GM12878 (cell line): ENCODE measurements at regions not wholly inside any gene's neighbourhood (a gene's known extent, or its start where the extent isn't known, plus 50 kb on each side); places are given as distances from the start of the nearest gene placed in this dataset.

Experiments used
- ATAC-seq: fragments of 200-7000 bp; cut with Tn5 transposase; 3 replicates; pipeline ENCODE4 v1.9.1; 2020; ENCODE audit warnings: mild to moderate bottlenecking, moderate library complexity
- BruUV-seq: library from RNA; stranded (reverse); fragments of 400-500 nt; replicated peaks from 2 replicates; lab custom pipeline; 2021; lab: Mats Ljungman, UMichigan
- CTCF ChIA-PET: fragments of 300-600 bp; sonication (Branson Sonifier 250); formaldehyde crosslinking; extraction: SDS; loops from one replicate; lab custom pipeline; 2021; ENCODE audit warnings: inconsistent platforms; lab: Yijun Ruan, JAX
- POLR2A ChIA-PET: fragments of 350-600 bp; formaldehyde crosslinking; extraction: SDS; loops from one replicate; lab custom pipeline; 2021; ENCODE audit warnings: inconsistent platforms; lab: Charles Lee
- RAD21 ChIA-PET: fragments of 300-600 bp; sonication (Branson Sonifier 250); formaldehyde crosslinking; loops from one replicate; lab custom pipeline; 2023; ENCODE audit warnings: antibody characterized with exemption; ENCODE audit not compliant: unreplicated experiment; lab: Charles Lee
- SMC1A ChIA-PET: fragments of 300-600 bp; sonication (Branson Sonifier 250); formaldehyde crosslinking; loops from one replicate; lab custom pipeline; 2023; ENCODE audit not compliant: unreplicated experiment, uncharacterized antibody; lab: Charles Lee
- DNase-seq: peaks from one replicate; pipeline ENCODE4 v3.0.0-alpha.2; 2011; ENCODE audit warnings: low read depth, low spot score
- FAIRE-seq: peaks from 3 replicates; lab custom pipeline; 2011; peaks lifted over from hg19 to GRCh38; lab: Jason Lieb, UNC
- H2AFZ ChIP-seq: 2 replicates; pipeline ENCODE4 v1.6.0; 2011; ENCODE audit warnings: low read depth, low read length, control low read depth; ENCODE audit not compliant: control insufficient read depth
- H3K27ac ChIP-seq: 2 replicates; pipeline ENCODE4 v1.5.1; 2011; ENCODE audit warnings: control low read depth; ENCODE audit not compliant: control insufficient read depth, insufficient read depth
- H3K27me3 ChIP-seq, 2 experiments: replicated peaks in 1 of 2; 2 replicates each; pipeline versions ENCODE4 v1.6.0 to v1.6.1; 2011; ENCODE audit warnings: low read length in 1 of 2; ENCODE audit not compliant: control insufficient read depth in 2 of 2, insufficient read depth in 2 of 2
- H3K36me3 ChIP-seq, 2 experiments: 2 replicates each; pipeline ENCODE4 v1.5.1; 2011; ENCODE audit warnings: low read length in 1 of 2; ENCODE audit not compliant: control insufficient read depth in 2 of 2, insufficient read depth in 2 of 2
- H3K4me1 ChIP-seq: 2 replicates; pipeline ENCODE4 v1.6.1; 2011; ENCODE audit warnings: mild to moderate bottlenecking, low read length, moderate library complexity, mixed read lengths; ENCODE audit not compliant: control insufficient read depth, insufficient read depth
- H3K4me2 ChIP-seq: 2 replicates; pipeline ENCODE4 v1.6.0; 2011; ENCODE audit warnings: control low read depth; ENCODE audit not compliant: control insufficient read depth, insufficient read depth
- H3K4me3 ChIP-seq: fragments of 200-600 bp; sonication (generic); 2 replicates; pipeline ENCODE4 v1.5.1; 2016
- H3K79me2 ChIP-seq: 2 replicates; pipeline ENCODE4 v1.6.0; 2011; ENCODE audit warnings: low read length; ENCODE audit not compliant: control insufficient read depth, insufficient read depth
- H3K9ac ChIP-seq: 2 replicates; pipeline ENCODE4 v1.8.0; 2011; ENCODE audit warnings: low read length, control low read depth, mixed read lengths; ENCODE audit not compliant: control insufficient read depth, insufficient read depth
- H3K9me3 ChIP-seq: replicated peaks from 3 replicates; pipeline ENCODE4 v1.5.1; 2011; ENCODE audit warnings: mild to moderate bottlenecking, low read length; ENCODE audit not compliant: control insufficient read depth, insufficient read depth
- H4K20me1 ChIP-seq: 2 replicates; pipeline ENCODE4 v1.6.0; 2011; ENCODE audit not compliant: control insufficient read depth, insufficient read depth
- HCFC1 ChIP-seq: fragments of 150-350 bp; IDR thresholded peaks from 2 replicates; pipeline ENCODE4 v1.6.1; 2014; ENCODE audit warnings: low read length
- HDGF ChIP-seq: fragments of 450-650 bp; IDR thresholded peaks from 2 replicates; pipeline ENCODE4 v1.6.1; 2016; ENCODE audit warnings: antibody characterized with exemption
- KDM1A ChIP-seq: fragments of 200-600 bp; sonication (generic); IDR thresholded peaks from 2 replicates; pipeline ENCODE4 v1.6.1; 2016; ENCODE audit warnings: borderline replicate concordance
- MEF2A ChIP-seq: IDR thresholded peaks from 2 replicates; pipeline ENCODE4 v1.6.1; 2011; ENCODE audit warnings: low read depth, mild to moderate bottlenecking, low read length, moderate library complexity; ENCODE audit not compliant: insufficient read depth
- MEF2B ChIP-seq: fragments of 450-650 bp; IDR thresholded peaks from 2 replicates; pipeline ENCODE4 v1.6.1; 2018; ENCODE audit warnings: mild to moderate bottlenecking, moderate library complexity; ENCODE audit not compliant: partially characterized antibody, poor library complexity, severe bottlenecking
- MLLT1 ChIP-seq: fragments of 450-650 bp; IDR thresholded peaks from 2 replicates; pipeline ENCODE4 v1.6.1; 2016; ENCODE audit warnings: mild to moderate bottlenecking
- MTA3 ChIP-seq: IDR thresholded peaks from 2 replicates; pipeline ENCODE4 v1.6.1; 2012; ENCODE audit warnings: low read length, inconsistent platforms, borderline replicate concordance
- NBN ChIP-seq: fragments of 450-650 bp; IDR thresholded peaks from 2 replicates; pipeline ENCODE4 v1.6.1; 2016
- NFIC ChIP-seq: IDR thresholded peaks from 2 replicates; pipeline ENCODE4 v1.6.1; 2012; ENCODE audit warnings: low read depth, mild to moderate bottlenecking, inconsistent platforms, low read length, moderate library complexity
- RB1 ChIP-seq: fragments of 450-650 bp; formaldehyde crosslinking; IDR thresholded peaks from 2 replicates; pipeline ENCODE4 v1.6.1; 2017; ENCODE audit warnings: mild to moderate bottlenecking, borderline replicate concordance
- RELB ChIP-seq: fragments of 450-650 bp; IDR thresholded peaks from 2 replicates; pipeline ENCODE4 v1.6.1; 2017; ENCODE audit warnings: low read depth, mild to moderate bottlenecking, moderate library complexity
- RUNX3 ChIP-seq: IDR thresholded peaks from 2 replicates; pipeline ENCODE4 v1.6.1; 2012; ENCODE audit warnings: low read length, inconsistent platforms
- SPI1 ChIP-seq: IDR thresholded peaks from 2 replicates; pipeline ENCODE4 v1.6.1; 2011; ENCODE audit warnings: low read depth, mild to moderate bottlenecking, low read length, moderate library complexity, borderline replicate concordance; ENCODE audit not compliant: insufficient read depth
- TBL1XR1 ChIP-seq: IDR thresholded peaks from 2 replicates; pipeline ENCODE4 v1.6.1; 2012; ENCODE audit warnings: low read depth, low read length, improper control_type of control experiment
- TCF7 ChIP-seq: IDR thresholded peaks from 2 replicates; pipeline ENCODE4 v1.6.1; 2014; ENCODE audit warnings: antibody characterized with exemption, borderline replicate concordance
- ZSCAN29 ChIP-seq: fragments of 450-650 bp; IDR thresholded peaks from 2 replicates; pipeline ENCODE4 v1.6.1; 2017; ENCODE audit warnings: mild to moderate bottlenecking, moderate library complexity
- WGBS: methylation state at CpG from one replicate; pipeline ENCODE4 v1.1.6; 2016; ENCODE audit warnings: low lambda C conversion rate; ENCODE audit not compliant: insufficient replicate concordance, insufficient coverage; ENCODE audit errors: missing lambda C conversion rate; 5-methylcytosine and 5-hydroxymethylcytosine counted together
- in situ Hi-C: fragments of 300-500 bp; cut with MboI; formaldehyde crosslinking; loops from 9 replicates; pipeline ENCODE4 v1.14.3; 2018; ENCODE audit warnings: mixed read lengths
- intact Hi-C: fragments of 100-400 bp; cut with micrococcal nuclease; formaldehyde crosslinking; loops from one replicate; pipeline ENCODE4 v1.14.2; 2022; ENCODE audit not compliant: unreplicated experiment

GRCh38 chr5:155167736-155168135, 154.2 kb downstream of the KIF4B start:
- no peaks in the 10 kb centered on the region for H3K27me3 ChIP-seq
- RAD21 ChIA-PET = no interaction called here
- H2AFZ ChIP-seq = no peak overlapping the region
- TF ChIP-seq MEF2A (no peak), NFIC (no peak), RELB (no peak)
- WGBS = 31% methylated on average over 3 of the region's 3 CpGs
- H3K27ac ChIP-seq = no peak overlapping the region
- no peak overlapping the region for H3K4me2 ChIP-seq
- BruUV-seq = no TSS peak
- H3K9ac ChIP-seq = no peak overlapping the region
- intact Hi-C loops = no loop called here
- no peaks in the 10 kb centered on the region for H3K9me3 ChIP-seq
- CTCF ChIA-PET = no interaction called here
- SMC1A ChIA-PET = no interaction called here
- H3K79me2 ChIP-seq = no peaks in the 10 kb centered on the region
- H3K36me3 ChIP-seq = no peaks in the 10 kb centered on the region
- no peak overlapping the region for H3K4me3 ChIP-seq
- H3K4me1 ChIP-seq = no peaks in the 10 kb centered on the region
- DNase-seq (no peak), ATAC-seq (no peak), FAIRE-seq (no peak)
- POLR2A ChIA-PET = no interaction called here
- no peaks in the 10 kb centered on the region for H4K20me1 ChIP-seq
- in situ Hi-C loops = no loop called here

GRCh38 chr5:155181542-155181941, 168.0 kb downstream of the KIF4B start:
- in situ Hi-C loops = no loop called here
- H3K27me3 ChIP-seq = no peaks in the 10 kb centered on the region
- no peak for ATAC-seq
- TF ChIP-seq MLLT1 (no peak), SPI1 (no peak), HCFC1 (no peak), RUNX3 (no peak), RB1 (no peak), MEF2B (no peak), ZSCAN29 (no peak), KDM1A (no peak), NBN (no peak), HDGF (no peak), TBL1XR1 (no peak), MTA3 (no peak), TCF7 (no peak)
- TF ChIP-seq, all 136 proteins: peak for 0
- Histone ChIP-seq H3K27ac (no peak overlapping the region), H3K79me2 (no peaks in the 10 kb centered on the region), H3K9ac (no peak overlapping the region), H2AFZ (no peak overlapping the region), H4K20me1 (no peaks in the 10 kb centered on the region), H3K4me3 (no peak overlapping the region), H3K9me3 (no peaks in the 10 kb centered on the region), H3K4me1 (no peaks in the 10 kb centered on the region), H3K36me3 (no peaks in the 10 kb centered on the region), H3K4me2 (no peak overlapping the region)
- BruUV-seq = no TSS peak
- FAIRE-seq (no peak), DNase-seq (no peak)
- intact Hi-C loops = loop anchor here (5.0 kb wide), 1 partner anchor 221 kb away; no protein-coding TSS in a partner anchor
- ChIA-PET RAD21 (no interaction called here), POLR2A (no interaction called here), CTCF (no interaction called here), SMC1A (no interaction called here)
- 11% methylated on average over 1 of the region's 1 CpG for WGBS
